H1 (cell line): ENCODE measurements at regions not wholly inside any gene's neighbourhood (a gene's known extent, or its start where the extent isn't known, plus 50 kb on each side); places are given as distances from the start of the nearest gene placed in this dataset.

ENCODE experiments used
- CTCF ChIA-PET: fragments of 300-600 bp; sonication (Branson Sonifier 250); formaldehyde crosslinking; loops from one replicate; lab custom pipeline; 2021; ENCODE audit not compliant: partially characterized antibody; lab: Charles Lee
- POLR2A ChIA-PET: fragments of 300-600 bp; sonication (Branson Sonifier 250); formaldehyde crosslinking; loops from one replicate; lab custom pipeline; 2021; ENCODE audit warnings: inconsistent platforms; ENCODE audit not compliant: partially characterized antibody; lab: Charles Lee
- DNase-seq, 2 experiments: peaks; one replicate each; pipeline versions ENCODE4 v3.0.0 to v3.0.0-alpha.2; 2010 to 2022; ENCODE audit warnings: low spot score in 2 of 2, low read depth in 1 of 2, mixed read lengths in 1 of 2
- FAIRE-seq: peaks from 2 replicates; lab custom pipeline; 2011; peaks lifted over from hg19 to GRCh38; lab: Jason Lieb, UNC
- H2AFZ ChIP-seq: 2 replicates; pipeline ENCODE4 v1.8.1; 2012; ENCODE audit warnings: low read length, inconsistent platforms
- H2AK5ac ChIP-seq: 2 replicates; pipeline ENCODE4 v1.6.1; 2013; ENCODE audit warnings: low read depth, low read length
- H2BK120ac ChIP-seq: replicated peaks from 2 replicates; pipeline ENCODE3; 2013; ENCODE audit warnings: low read depth, low read length, inconsistent platforms
- H2BK12ac ChIP-seq: 2 replicates; pipeline ENCODE4 v1.6.1; 2013; ENCODE audit warnings: low read depth, low read length
- H2BK15ac ChIP-seq: 2 replicates; pipeline ENCODE4 v1.6.1; 2013; ENCODE audit warnings: low read length
- H2BK20ac ChIP-seq: 2 replicates; pipeline ENCODE4 v1.6.1; 2013; ENCODE audit warnings: low read length
- H2BK5ac ChIP-seq: 2 replicates; pipeline ENCODE4 v1.6.1; 2013; ENCODE audit warnings: low read depth, low read length
- H3K14ac ChIP-seq: 2 replicates; pipeline ENCODE4 v1.6.1; 2013; ENCODE audit warnings: inconsistent platforms; ENCODE audit not compliant: insufficient read length
- H3K18ac ChIP-seq: 2 replicates; pipeline ENCODE4 v1.6.1; 2013; ENCODE audit warnings: low read length; ENCODE audit errors: extremely low read depth
- H3K23ac ChIP-seq: 2 replicates; pipeline ENCODE4 v1.6.1; 2013; ENCODE audit warnings: inconsistent platforms; ENCODE audit not compliant: insufficient read length
- H3K23me2 ChIP-seq: 2 replicates; pipeline ENCODE4 v1.6.1; 2013; ENCODE audit warnings: low read depth, low read length
- H3K27ac ChIP-seq: 2 replicates; pipeline ENCODE4 v1.6.1; 2011; ENCODE audit warnings: low read depth, low read length, inconsistent platforms
- H3K27me3 ChIP-seq, 4 experiments: replicated peaks in 1 of 4; 1 replicate in 1 of 4; 2 replicates in 3 of 4; pipeline versions ENCODE4 v1.6.1 to v1.8.1; 2011 to 2013; ENCODE audit warnings: low read length in 3 of 4, mild to moderate bottlenecking in 3 of 4, inconsistent platforms in 2 of 4, mixed read lengths in 2 of 4, moderate library complexity in 1 of 4; ENCODE audit not compliant: control insufficient read depth in 3 of 4, insufficient read depth in 3 of 4; ENCODE audit errors: extremely low read depth in 1 of 4
- H3K36me3 ChIP-seq, 4 experiments: 2 replicates each; pipeline versions ENCODE4 v1.6.1 to v1.8.1; 2011 to 2013; ENCODE audit warnings: mild to moderate bottlenecking in 4 of 4, low read length in 3 of 4, moderate library complexity in 2 of 4, control low read depth in 1 of 4, inconsistent platforms in 1 of 4; ENCODE audit not compliant: insufficient read depth in 4 of 4, control insufficient read depth in 2 of 4
- H3K4ac ChIP-seq: replicated peaks from 2 replicates; pipeline ENCODE3; 2013; ENCODE audit warnings: low read length, low read depth, mixed read lengths, inconsistent platforms; ENCODE audit not compliant: insufficient read length
- H3K4me1 ChIP-seq, 4 experiments: replicated peaks in 1 of 4; 1 replicate in 1 of 4; 2 replicates in 3 of 4; pipeline versions ENCODE4 v1.6.1 to v1.8.1; 2011 to 2013; ENCODE audit warnings: low read length in 3 of 4, inconsistent platforms in 2 of 4, mixed read lengths in 1 of 4; ENCODE audit not compliant: insufficient read depth in 4 of 4, control insufficient read depth in 3 of 4
- H3K4me2 ChIP-seq, 2 experiments: 2 replicates each; pipeline versions ENCODE4 v1.6.1 to v1.8.1; 2011 to 2013; ENCODE audit warnings: low read depth in 2 of 2, low read length in 2 of 2, control low read depth in 1 of 2, inconsistent platforms in 1 of 2, mild to moderate bottlenecking in 1 of 2; ENCODE audit not compliant: insufficient read depth in 1 of 2
- H3K4me3 ChIP-seq, 4 experiments: fragments of 200-600, 300-600 bp in 1 of 4; sonication (generic), shearing (Covaris generic), sonication (Bioruptor Twin) in 1 of 4; 2 replicates each; pipeline versions ENCODE4 v1.5.1 to v1.8.1; 2011 to 2016; ENCODE audit warnings: low read length in 4 of 4, low read depth in 3 of 4, control low read depth in 2 of 4, inconsistent platforms in 2 of 4, mild to moderate bottlenecking in 2 of 4, mixed read lengths in 1 of 4, moderate library complexity in 1 of 4; ENCODE audit not compliant: insufficient read depth in 2 of 4; ENCODE audit errors: extremely low read depth in 1 of 4
- H3K56ac ChIP-seq: replicated peaks from 2 replicates; pipeline ENCODE3; 2013; ENCODE audit warnings: low read depth, mild to moderate bottlenecking, mixed read lengths, low read length, inconsistent platforms; ENCODE audit not compliant: insufficient read length
- H3K79me1 ChIP-seq: 2 replicates; pipeline ENCODE4 v1.6.1; 2013; ENCODE audit warnings: low read depth, low read length, control low read depth
- H3K79me2 ChIP-seq, 2 experiments: 2 replicates each; pipeline versions ENCODE4 v1.6.1 to v1.8.1; 2012 to 2013; ENCODE audit warnings: low read length in 2 of 2, mild to moderate bottlenecking in 2 of 2, inconsistent platforms in 1 of 2; ENCODE audit not compliant: insufficient read depth in 2 of 2, control insufficient read depth in 1 of 2
- H3K9ac ChIP-seq, 4 experiments: replicated peaks in 1 of 4; 1 replicate in 1 of 4; 2 replicates in 3 of 4; pipeline versions ENCODE4 v1.6.1 to v1.8.1; 2011 to 2013; ENCODE audit warnings: low read depth in 3 of 4, low read length in 3 of 4, control low read depth in 2 of 4, mild to moderate bottlenecking in 2 of 4, moderate library complexity in 2 of 4, inconsistent platforms in 1 of 4; ENCODE audit errors: extremely low read depth in 1 of 4
- H3K9me3 ChIP-seq, 2 experiments: 2 replicates each; pipeline versions ENCODE4 v1.6.1 to v1.8.1; 2012 to 2013; ENCODE audit warnings: mild to moderate bottlenecking in 2 of 2, moderate library complexity in 2 of 2, control low read depth in 1 of 2, inconsistent platforms in 1 of 2, low read depth in 1 of 2, low read length in 1 of 2, mixed read lengths in 1 of 2; ENCODE audit not compliant: insufficient read depth in 2 of 2
- H4K20me1 ChIP-seq, 2 experiments: replicated peaks in 1 of 2; 2 replicates each; pipeline versions ENCODE3 to v1.8.1; 2011 to 2013; ENCODE audit warnings: inconsistent platforms in 2 of 2, low read length in 2 of 2, mild to moderate bottlenecking in 1 of 2; ENCODE audit not compliant: insufficient read depth in 2 of 2, control insufficient read depth in 1 of 2
- H4K5ac ChIP-seq: 2 replicates; pipeline ENCODE4 v1.6.1; 2013; ENCODE audit warnings: low read length, low read depth, mixed read lengths, inconsistent platforms; ENCODE audit not compliant: insufficient read length
- H4K8ac ChIP-seq: 2 replicates; pipeline ENCODE4 v1.8.0; 2013; ENCODE audit warnings: mild to moderate bottlenecking, moderate library complexity, low read length, inconsistent platforms; ENCODE audit not compliant: insufficient read depth; ENCODE audit errors: extremely low read depth
- H4K91ac ChIP-seq: replicated peaks from 2 replicates; pipeline ENCODE3; 2013; ENCODE audit warnings: low read length, mixed read lengths, inconsistent platforms; ENCODE audit not compliant: insufficient read length
- ASH2L ChIP-seq: fragments of 200-600, 300-600 bp; sonication (generic); IDR thresholded peaks from one replicate; pipeline ENCODE4 v1.7.1; 2017; ENCODE audit warnings: low read length
- EGR1 ChIP-seq: IDR thresholded peaks from 2 replicates; pipeline ENCODE4 v1.6.1; 2011; ENCODE audit warnings: low read depth, low read length, borderline replicate concordance
- HDAC6 ChIP-seq: IDR thresholded peaks from one replicate; pipeline ENCODE4 v1.7.1; 2012; ENCODE audit warnings: low read depth, mild to moderate bottlenecking, inconsistent platforms, low read length, moderate library complexity
- RAD21 ChIP-seq, 2 experiments: IDR thresholded peaks in 1 of 2; conservative IDR thresholded peaks in 1 of 2; 2 replicates each; pipeline ENCODE4 v1.6.1; 2011; ENCODE audit warnings: low read depth in 2 of 2, low read length in 2 of 2, improper control_type of control experiment in 1 of 2, inconsistent platforms in 1 of 2, mild to moderate bottlenecking in 1 of 2, moderate library complexity in 1 of 2
- SP1 ChIP-seq: IDR thresholded peaks from 2 replicates; pipeline ENCODE4 v1.6.1; 2011; ENCODE audit warnings: low read depth, low read length
- WGBS, 2 experiments: shearing (Covaris generic) in 1 of 2; methylation state at CpG; one replicate each; pipeline versions ENCODE4 v1.1.6 to v1.1.7; 2013 to 2015; ENCODE audit warnings: low lambda C conversion rate in 2 of 2, mixed read lengths in 2 of 2, inconsistent platforms in 1 of 2, low coverage in 1 of 2, missing lambda C conversion rate in 1 of 2; ENCODE audit not compliant: insufficient replicate concordance in 2 of 2, insufficient coverage in 1 of 2, insufficient read length in 1 of 2; ENCODE audit errors: extremely low coverage in 1 of 2, missing lambda C conversion rate in 1 of 2; 5-methylcytosine and 5-hydroxymethylcytosine counted together

GRCh38 chr15:62591842-62592838 is 427.1 kb upstream of the C2CD4B start:
- Histone ChIP-seq H3K4me3 (no peak overlapping the region), H3K27me3 (no peaks in the 10 kb centered on the region), H3K4ac (no peak overlapping the region), H3K36me3 (no peaks in the 10 kb centered on the region), H3K79me2 (no peaks in the 10 kb centered on the region), H3K4me2 (no peak overlapping the region), H3K14ac (no peak overlapping the region), H4K8ac (no peak overlapping the region), H4K20me1 (no peaks in the 10 kb centered on the region), H3K23ac (no peak overlapping the region), H4K91ac (no peak overlapping the region), H3K27ac (no peak overlapping the region), H3K79me1 (no peaks in the 10 kb centered on the region), H3K56ac (no peak overlapping the region), H3K9ac (no peak overlapping the region), H4K5ac (no peak overlapping the region), H3K9me3 (no peaks in the 10 kb centered on the region), H3K18ac (no peak overlapping the region), H2BK5ac (no peak overlapping the region), H2BK12ac (no peak overlapping the region), H2BK120ac (no peak overlapping the region), H2BK20ac (no peak overlapping the region), H2AK5ac (no peak overlapping the region), H3K23me2 (no peaks in the 10 kb centered on the region), H2AFZ (no peak overlapping the region), H2BK15ac (no peak overlapping the region), H3K4me1 (no peaks in the 10 kb centered on the region)
- CTCF ChIA-PET = interaction anchor here (0.6 to 1.6 kb wide), 5 partner anchors 12 to 106 kb away, joined by 3 to 4 read pairs (median 3); no protein-coding TSS in a partner anchor
- POLR2A ChIA-PET = interaction anchor here (0.6 to 1.9 kb wide), 2 partner anchors 9 to 412 kb away, joined by 3 to 4 read pairs; no protein-coding TSS in a partner anchor
- DNase-seq = no peak
- TF ChIP-seq RAD21 (IDR thresholded peaks at IDR 0.05 in 1 of 2, conservative IDR thresholded peaks at IDR 0.05 in 1 of 2; ENCODE audit: low read depth in 2 of 2, low read length in 2 of 2) (no peak), ASH2L (no peak), SP1 (no peak), HDAC6 (no peak), EGR1 (no peak)
- 94% methylated on average over 8 of the region's 8 CpGs; no CpG with 5 or more reads in 1 of the 2 experiments for WGBS, 2 experiments
- FAIRE-seq = no peak
